OCI-LY3 (cell line): ENCODE measurements at regions not wholly inside any gene's neighbourhood (a gene's known extent, or its start where the extent isn't known, plus 50 kb on each side); places are given as distances from the start of the nearest gene placed in this dataset.

Source experiments
- H2AFZ ChIP-seq: fragments of 200-600, 300-600 bp; shearing (Covaris generic); 2 replicates; pipeline ENCODE4 v1.6.0; 2014; ENCODE audit warnings: antibody characterized with exemption, low read depth, low read length
- H3K27ac ChIP-seq: fragments of 200-600, 300-600 bp; sonication (generic); 2 replicates; pipeline ENCODE4 v1.5.1; 2014; ENCODE audit warnings: mild to moderate bottlenecking, low read length, moderate library complexity, mixed read lengths
- H3K27me3 ChIP-seq: fragments of 200-600, 300-600 bp; sonication (generic); 2 replicates; pipeline ENCODE4 v1.6.1; 2014; ENCODE audit warnings: low read depth, low read length, mixed read lengths
- H3K36me3 ChIP-seq: fragments of 200-600, 300-600 bp; sonication (generic); replicated peaks from 2 replicates; pipeline ENCODE3; 2014; ENCODE audit warnings: low read depth, low read length, mixed read lengths
- H3K4me1 ChIP-seq: fragments of 300-600, 200-600 bp; sonication (generic); 2 replicates; pipeline ENCODE4 v1.6.1; 2014; ENCODE audit warnings: low read length, mixed read lengths
- H3K4me2 ChIP-seq: fragments of 200-600, 300-600 bp; sonication (generic); 2 replicates; pipeline ENCODE4 v1.6.1; 2014; ENCODE audit warnings: low read length, mixed read lengths
- H3K4me3 ChIP-seq: fragments of 300-600, 200-600 bp; sonication (generic); 2 replicates; pipeline ENCODE4 v1.5.1; 2014; ENCODE audit warnings: antibody characterized with exemption, mild to moderate bottlenecking, low read length, moderate library complexity
- H3K79me2 ChIP-seq: fragments of 300-600, 200-600 bp; shearing (Covaris generic); 2 replicates; pipeline ENCODE4 v1.6.1; 2014; ENCODE audit warnings: mild to moderate bottlenecking, low read length, mixed read lengths
- H3K9ac ChIP-seq: fragments of 300-600, 200-600 bp; shearing (Covaris generic); 2 replicates; pipeline ENCODE4 v1.6.0; 2014; ENCODE audit warnings: mild to moderate bottlenecking, low read length, moderate library complexity
- H3K9me3 ChIP-seq: fragments of 200-600, 300-600 bp; shearing (Covaris generic); 2 replicates; pipeline ENCODE4 v1.6.1; 2014; ENCODE audit warnings: low read length, mixed read lengths; ENCODE audit not compliant: insufficient read depth
- H4K20me1 ChIP-seq: fragments of 200-600, 300-600 bp; sonication (generic); 2 replicates; pipeline ENCODE4 v1.6.1; 2016; ENCODE audit warnings: low read length, mixed read lengths; ENCODE audit not compliant: insufficient read depth
- EZH2phosphoT487 ChIP-seq: fragments of 200-600 bp; shearing (Covaris generic); IDR thresholded peaks from 2 replicates; pipeline ENCODE4 v1.6.1; 2018; ENCODE audit warnings: antibody characterized with exemption, mixed run types, low read depth
- TF ChIP-seq, protein P1 (sequence below): fragments of 200-600, 300-600 bp; sonication (generic); IDR thresholded peaks from 2 replicates; pipeline ENCODE4 v1.5.1; 2014; ENCODE audit warnings: antibody characterized with exemption, low read length, low read depth

GRCh38 chr20:46831633-46832011 is 63.0 kb upstream of the EYA2 start:
- no peaks in the 10 kb centered on the region for H3K79me2 ChIP-seq
- TF ChIP-seq EZH2phosphoT487, result no peak
- TF ChIP-seq, protein P1, sequence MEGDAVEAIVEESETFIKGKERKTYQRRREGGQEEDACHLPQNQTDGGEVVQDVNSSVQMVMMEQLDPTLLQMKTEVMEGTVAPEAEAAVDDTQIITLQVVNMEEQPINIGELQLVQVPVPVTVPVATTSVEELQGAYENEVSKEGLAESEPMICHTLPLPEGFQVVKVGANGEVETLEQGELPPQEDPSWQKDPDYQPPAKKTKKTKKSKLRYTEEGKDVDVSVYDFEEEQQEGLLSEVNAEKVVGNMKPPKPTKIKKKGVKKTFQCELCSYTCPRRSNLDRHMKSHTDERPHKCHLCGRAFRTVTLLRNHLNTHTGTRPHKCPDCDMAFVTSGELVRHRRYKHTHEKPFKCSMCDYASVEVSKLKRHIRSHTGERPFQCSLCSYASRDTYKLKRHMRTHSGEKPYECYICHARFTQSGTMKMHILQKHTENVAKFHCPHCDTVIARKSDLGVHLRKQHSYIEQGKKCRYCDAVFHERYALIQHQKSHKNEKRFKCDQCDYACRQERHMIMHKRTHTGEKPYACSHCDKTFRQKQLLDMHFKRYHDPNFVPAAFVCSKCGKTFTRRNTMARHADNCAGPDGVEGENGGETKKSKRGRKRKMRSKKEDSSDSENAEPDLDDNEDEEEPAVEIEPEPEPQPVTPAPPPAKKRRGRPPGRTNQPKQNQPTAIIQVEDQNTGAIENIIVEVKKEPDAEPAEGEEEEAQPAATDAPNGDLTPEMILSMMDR, result no peak

GRCh38 chr20:46832555-46832954 is 62.1 kb upstream of the EYA2 start:
- TF ChIP-seq, protein P1, result no peak
- no peak for TF ChIP-seq EZH2phosphoT487
- H4K20me1 ChIP-seq, result no peaks in the 10 kb centered on the region
- no peaks in the 10 kb centered on the region for H3K9me3 ChIP-seq
- no peak overlapping the region; the same call in 1 of the 2 replicates for H2AFZ ChIP-seq
- no peak overlapping the region for H3K9ac ChIP-seq
- peak overlapping the region; percentile 74 for H3K27ac ChIP-seq
- H3K4me1 ChIP-seq, result peaks cover 61% of the 10 kb centered on the region
- H3K4me2 ChIP-seq, result peak overlapping the region; percentile 45; the same call in 1 of the 2 replicates
- no peaks in the 10 kb centered on the region for H3K79me2 ChIP-seq
- peaks cover 11% of the 10 kb centered on the region for H3K36me3 ChIP-seq
- no peaks in the 10 kb centered on the region for H3K27me3 ChIP-seq
- no peak overlapping the region for H3K4me3 ChIP-seq

More at GRCh38 chr20:46831633-46832011, 63.0 kb upstream of the EYA2 start:
- Histone ChIP-seq H3K4me3 (peak overlapping the region; percentile 18; the same call in 1 of the 2 replicates), H3K9me3 (no peaks in the 10 kb centered on the region), H2AFZ (peak overlapping the region; percentile 8; the same call in 1 of the 2 replicates), H3K9ac (peak overlapping the region; percentile 9; the same call in 1 of the 2 replicates), H3K4me1 (peaks cover 63% of the 10 kb centered on the region), H3K27me3 (no peaks in the 10 kb centered on the region), H3K36me3 (peaks cover 11% of the 10 kb centered on the region), H4K20me1 (no peaks in the 10 kb centered on the region), H3K4me2 (peak overlapping the region; percentile 45), H3K27ac (peak overlapping the region; percentile 74)

GRCh38 chr20:46833360-46833759 is 61.3 kb upstream of the EYA2 start:
- Histone ChIP-seq H3K79me2 (no peaks in the 10 kb centered on the region), H3K4me3 (0 out of 2 replicates have a peak overlapping the region, but pooled peaks have one; percentile 2), H3K27me3 (no peaks in the 10 kb centered on the region), H4K20me1 (no peaks in the 10 kb centered on the region), H3K9me3 (no peaks in the 10 kb centered on the region), H2AFZ (peak overlapping the region; percentile 22; the same call in 1 of the 2 replicates), H3K4me2 (peak overlapping the region; percentile 40), H3K4me1 (peaks cover 61% of the 10 kb centered on the region), H3K9ac (no peak overlapping the region; the same call in 1 of the 2 replicates), H3K36me3 (peaks cover 11% of the 10 kb centered on the region), H3K27ac (peak overlapping the region; percentile 74)
- no peak for TF ChIP-seq EZH2phosphoT487
- TF ChIP-seq, protein P1, result no peak

DNA sequence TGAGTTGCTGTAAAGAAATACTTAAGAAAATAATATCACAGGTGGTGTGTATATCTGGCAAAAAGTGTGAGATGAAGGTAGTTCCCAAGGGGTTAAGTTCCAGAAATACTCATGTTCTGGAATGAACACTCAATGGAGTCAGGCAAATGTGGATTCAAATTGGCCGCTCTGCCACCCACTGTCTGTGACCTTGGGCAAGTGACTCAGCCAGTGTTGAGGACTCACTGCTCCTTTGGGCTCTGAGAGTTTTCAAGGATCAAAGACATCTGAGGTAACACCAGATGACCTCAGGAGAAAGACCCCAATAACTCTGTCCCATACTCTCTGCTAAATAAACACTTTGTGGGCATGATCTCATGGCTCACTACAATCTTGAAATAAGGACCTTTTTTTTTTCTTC is 59.2 kb upstream of the EYA2 start:
- Histone ChIP-seq H3K4me3 (no peak overlapping the region), H3K27ac (no peak overlapping the region), H3K79me2 (no peaks in the 10 kb centered on the region), H3K36me3 (peaks cover 11% of the 10 kb centered on the region), H3K4me1 (peaks cover 49% of the 10 kb centered on the region), H3K9me3 (no peaks in the 10 kb centered on the region), H3K27me3 (no peaks in the 10 kb centered on the region), H4K20me1 (no peaks in the 10 kb centered on the region), H3K9ac (no peak overlapping the region), H2AFZ (no peak overlapping the region), H3K4me2 (no peak overlapping the region)
- TF ChIP-seq, protein P1, result no peak
- no peak for TF ChIP-seq EZH2phosphoT487
